H1 (cell line): ENCODE measurements at regions not wholly inside any gene's neighbourhood (a gene's known extent, or its start where the extent isn't known, plus 50 kb on each side); places are given as distances from the start of the nearest gene placed in this dataset.

Source experiments
- CBX8 ChIP-seq: fragments of 300-800, 300-1000 bp; sonication (generic); IDR thresholded peaks from 2 replicates; pipeline ENCODE4 v1.7.1; 2016; ENCODE audit warnings: low read depth, low read length, borderline replicate concordance
- CEBPB ChIP-seq: IDR thresholded peaks from 2 replicates; pipeline ENCODE4 v1.6.1; 2012; ENCODE audit warnings: low read depth, low read length
- CHD2 ChIP-seq: IDR thresholded peaks from 2 replicates; pipeline ENCODE4 v1.6.1; 2012; ENCODE audit warnings: low read length, improper control_type of control experiment
- CREB1 ChIP-seq: IDR thresholded peaks from 2 replicates; pipeline ENCODE4 v1.6.1; 2012; ENCODE audit warnings: inconsistent platforms
- EZH2 ChIP-seq: fragments of 200-600 bp; sonication (generic); IDR thresholded peaks from 2 replicates; pipeline ENCODE4 v1.7.1; 2012; ENCODE audit warnings: low read depth, mild to moderate bottlenecking, moderate library complexity, low read length, inconsistent platforms; ENCODE audit not compliant: severe bottlenecking
- JUN ChIP-seq: IDR thresholded peaks from 2 replicates; pipeline ENCODE4 v1.6.1; 2011; ENCODE audit warnings: low read depth, mild to moderate bottlenecking, improper control_type of control experiment, low read length
- RAD21 ChIP-seq, 2 experiments: IDR thresholded peaks in 1 of 2; conservative IDR thresholded peaks in 1 of 2; 2 replicates each; pipeline ENCODE4 v1.6.1; 2011; ENCODE audit warnings: low read depth in 2 of 2, low read length in 2 of 2, improper control_type of control experiment in 1 of 2, inconsistent platforms in 1 of 2, mild to moderate bottlenecking in 1 of 2, moderate library complexity in 1 of 2
- SIRT6 ChIP-seq: IDR thresholded peaks from one replicate; pipeline ENCODE4 v1.7.1; 2012; ENCODE audit warnings: low read length, inconsistent platforms
- YY1 ChIP-seq: IDR thresholded peaks from 2 replicates; pipeline ENCODE4 v1.6.1; 2011; ENCODE audit warnings: low read depth, mild to moderate bottlenecking, low read length
- ZNF274 ChIP-seq: IDR thresholded peaks from 2 replicates; pipeline ENCODE4 v1.7.0; 2012; ENCODE audit warnings: low read length, borderline replicate concordance; ENCODE audit errors: extremely low read depth
- TF ChIP-seq, protein P1 (sequence below), 3 experiments: IDR thresholded peaks; 1 replicate in 2 of 3; 2 replicates in 1 of 3; pipeline versions ENCODE4 v1.5.1 to v1.6.1; 2011; ENCODE audit warnings: low read length in 3 of 3, mild to moderate bottlenecking in 3 of 3, inconsistent platforms in 2 of 3, low read depth in 1 of 3, moderate library complexity in 1 of 3; ENCODE audit not compliant: insufficient read depth in 1 of 3; ENCODE audit errors: control extremely low read depth in 1 of 3
- TF ChIP-seq, protein P2 (sequence below): IDR thresholded peaks from 2 replicates; pipeline ENCODE4 v1.6.1; 2012; ENCODE audit warnings: inconsistent platforms
- TF ChIP-seq, protein P3 (sequence below): IDR thresholded peaks from 2 replicates; pipeline ENCODE4 v1.6.1; 2012; ENCODE audit warnings: inconsistent platforms

DNA sequence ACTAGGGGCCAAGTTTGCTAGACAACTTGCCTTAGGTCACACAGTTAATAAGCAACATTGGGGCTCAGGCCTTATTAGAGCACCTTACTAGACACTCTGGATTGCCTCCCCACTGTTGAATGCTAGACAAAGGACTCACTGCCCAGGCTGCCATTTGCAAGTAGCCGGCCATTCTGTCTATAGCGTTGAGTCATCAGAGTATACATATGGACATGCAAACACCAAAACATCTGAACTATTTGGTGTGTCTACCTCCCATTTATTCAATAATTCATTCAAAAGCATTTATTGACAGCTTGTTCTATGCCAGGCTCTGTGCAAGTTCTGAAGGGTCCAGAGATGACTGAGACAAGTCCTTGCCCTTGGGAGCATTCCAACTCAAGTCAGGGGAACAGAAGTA, 181.4 kb upstream of the DPT start:
- TF ChIP-seq, protein P1, sequence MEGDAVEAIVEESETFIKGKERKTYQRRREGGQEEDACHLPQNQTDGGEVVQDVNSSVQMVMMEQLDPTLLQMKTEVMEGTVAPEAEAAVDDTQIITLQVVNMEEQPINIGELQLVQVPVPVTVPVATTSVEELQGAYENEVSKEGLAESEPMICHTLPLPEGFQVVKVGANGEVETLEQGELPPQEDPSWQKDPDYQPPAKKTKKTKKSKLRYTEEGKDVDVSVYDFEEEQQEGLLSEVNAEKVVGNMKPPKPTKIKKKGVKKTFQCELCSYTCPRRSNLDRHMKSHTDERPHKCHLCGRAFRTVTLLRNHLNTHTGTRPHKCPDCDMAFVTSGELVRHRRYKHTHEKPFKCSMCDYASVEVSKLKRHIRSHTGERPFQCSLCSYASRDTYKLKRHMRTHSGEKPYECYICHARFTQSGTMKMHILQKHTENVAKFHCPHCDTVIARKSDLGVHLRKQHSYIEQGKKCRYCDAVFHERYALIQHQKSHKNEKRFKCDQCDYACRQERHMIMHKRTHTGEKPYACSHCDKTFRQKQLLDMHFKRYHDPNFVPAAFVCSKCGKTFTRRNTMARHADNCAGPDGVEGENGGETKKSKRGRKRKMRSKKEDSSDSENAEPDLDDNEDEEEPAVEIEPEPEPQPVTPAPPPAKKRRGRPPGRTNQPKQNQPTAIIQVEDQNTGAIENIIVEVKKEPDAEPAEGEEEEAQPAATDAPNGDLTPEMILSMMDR (IDR thresholded peaks at IDR 0.05; ENCODE audit: control extremely low read depth in 1 of 3, insufficient read depth in 1 of 3, low read depth in 1 of 3, low read length in 3 of 3) = no peak
- TF ChIP-seq CHD2 (no peak), RAD21 (IDR thresholded peaks at IDR 0.05 in 1 of 2, conservative IDR thresholded peaks at IDR 0.05 in 1 of 2; ENCODE audit: low read depth in 2 of 2, low read length in 2 of 2) (no peak), ZNF274 (no peak), YY1 (no peak), EZH2 (no peak), CEBPB (no peak), CBX8 (no peak), SIRT6 (no peak), CREB1 (no peak), JUN (no peak)
- TF ChIP-seq, protein P2, sequence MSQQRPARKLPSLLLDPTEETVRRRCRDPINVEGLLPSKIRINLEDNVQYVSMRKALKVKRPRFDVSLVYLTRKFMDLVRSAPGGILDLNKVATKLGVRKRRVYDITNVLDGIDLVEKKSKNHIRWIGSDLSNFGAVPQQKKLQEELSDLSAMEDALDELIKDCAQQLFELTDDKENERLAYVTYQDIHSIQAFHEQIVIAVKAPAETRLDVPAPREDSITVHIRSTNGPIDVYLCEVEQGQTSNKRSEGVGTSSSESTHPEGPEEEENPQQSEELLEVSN = no peak
- TF ChIP-seq, protein P3, sequence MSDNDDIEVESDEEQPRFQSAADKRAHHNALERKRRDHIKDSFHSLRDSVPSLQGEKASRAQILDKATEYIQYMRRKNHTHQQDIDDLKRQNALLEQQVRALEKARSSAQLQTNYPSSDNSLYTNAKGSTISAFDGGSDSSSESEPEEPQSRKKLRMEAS = no peak
